Endothelial cell (in vitro differentiated cells): ENCODE measurements at regions not wholly inside any gene's neighbourhood (a gene's known extent, or its start where the extent isn't known, plus 50 kb on each side); places are given as distances from the start of the nearest gene placed in this dataset.

Experiments used
- DNase-seq: peaks from one replicate; pipeline ENCODE4 v3.0.0; 2021; ENCODE audit warnings: low spot score
- H3K27ac Mint-ChIP-seq: one replicate; pipeline ENCODE4 v1.8.0; 2021; ENCODE audit warnings: mixed read lengths, inconsistent platforms; ENCODE audit not compliant: unreplicated experiment
- H3K27me3 Mint-ChIP-seq: one replicate; pipeline ENCODE4 v1.8.0; 2021; ENCODE audit warnings: mild to moderate bottlenecking, moderate library complexity, mixed read lengths, inconsistent platforms; ENCODE audit not compliant: unreplicated experiment
- H3K36me3 Mint-ChIP-seq: one replicate; pipeline ENCODE4 v1.8.0; 2021; ENCODE audit warnings: mild to moderate bottlenecking, low read depth, mixed read lengths, inconsistent platforms; ENCODE audit not compliant: unreplicated experiment
- H3K4me1 Mint-ChIP-seq: one replicate; pipeline ENCODE4 v1.8.0; 2021; ENCODE audit warnings: mild to moderate bottlenecking, mixed read lengths, inconsistent platforms; ENCODE audit not compliant: unreplicated experiment
- H3K4me3 Mint-ChIP-seq: one replicate; pipeline ENCODE4 v1.8.0; 2021; ENCODE audit warnings: mild to moderate bottlenecking, mixed read lengths, inconsistent platforms; ENCODE audit not compliant: unreplicated experiment
- H3K9me3 Mint-ChIP-seq: one replicate; pipeline ENCODE4 v1.8.0; 2021; ENCODE audit warnings: mixed read lengths, inconsistent platforms; ENCODE audit not compliant: unreplicated experiment
- CTCF ChIP-seq: fragments of 200-600 bp; sonication (generic); IDR thresholded peaks from one replicate; pipeline ENCODE4 v1.5.0; 2021; ENCODE audit warnings: antibody characterized with exemption; ENCODE audit not compliant: unreplicated experiment

- Mint-ChIP-seq H3K4me1 (no peaks in the 10 kb centered on the region), H3K9me3 (no peaks in the 10 kb centered on the region), H3K36me3 (no peaks in the 10 kb centered on the region), H3K4me3 (no peak overlapping the region), H3K27ac (no peak overlapping the region), H3K27me3 (peaks cover under 1% of the 10 kb centered on the region)
- DNase-seq, result no peak
- TF ChIP-seq CTCF, result no peak
These were observed 191.7 kb upstream of the SPHKAP start for GRCh38 chr2:228373191-228373590.

- Mint-ChIP-seq H3K4me3 (no peak overlapping the region), H3K36me3 (no peaks in the 10 kb centered on the region), H3K27ac (no peak overlapping the region), H3K4me1 (no peaks in the 10 kb centered on the region), H3K9me3 (no peaks in the 10 kb centered on the region), H3K27me3 (peaks cover 1% of the 10 kb centered on the region)
- no peak for TF ChIP-seq CTCF
- no peak for DNase-seq
These were observed 190.7 kb upstream of the SPHKAP start for GRCh38 chr2:228372212-228372611.

- Mint-ChIP-seq H3K9me3 (no peaks in the 10 kb centered on the region), H3K27me3 (peaks cover 1% of the 10 kb centered on the region), H3K4me3 (no peak overlapping the region), H3K27ac (no peak overlapping the region), H3K4me1 (no peaks in the 10 kb centered on the region), H3K36me3 (no peaks in the 10 kb centered on the region)
- DNase-seq, result no peak
- TF ChIP-seq CTCF, result no peak
These were observed 188.0 kb upstream of the SPHKAP start for GRCh38 chr2:228369400-228370031.

GRCh38 chr2:228367356-228367755, 185.9 kb upstream of the SPHKAP start:
- Mint-ChIP-seq H3K27ac (no peak overlapping the region), H3K27me3 (peaks cover 1% of the 10 kb centered on the region), H3K4me3 (no peak overlapping the region), H3K9me3 (no peaks in the 10 kb centered on the region), H3K36me3 (no peaks in the 10 kb centered on the region), H3K4me1 (no peaks in the 10 kb centered on the region)
- TF ChIP-seq CTCF, result no peak
- no peak for DNase-seq

- no peak for TF ChIP-seq CTCF
- Mint-ChIP-seq H3K36me3 (no peaks in the 10 kb centered on the region), H3K27me3 (no peaks in the 10 kb centered on the region), H3K4me3 (no peak overlapping the region), H3K4me1 (no peaks in the 10 kb centered on the region), H3K9me3 (no peaks in the 10 kb centered on the region), H3K27ac (no peak overlapping the region)
- no peak for DNase-seq
These were observed 178.0 kb upstream of the SPHKAP start for GRCh38 chr2:228359473-228359872.
